H1 (cell line): ENCODE measurements at regions not wholly inside any gene's neighbourhood (a gene's known extent, or its start where the extent isn't known, plus 50 kb on each side); places are given as distances from the start of the nearest gene placed in this dataset.

Source experiments
- BRCA1 ChIP-seq: IDR thresholded peaks from 2 replicates; pipeline ENCODE4 v1.6.1; 2012; ENCODE audit warnings: low read depth, low read length, improper control_type of control experiment
- EZH2 ChIP-seq: fragments of 200-600 bp; sonication (generic); IDR thresholded peaks from 2 replicates; pipeline ENCODE4 v1.7.1; 2012; ENCODE audit warnings: low read depth, mild to moderate bottlenecking, moderate library complexity, low read length, inconsistent platforms; ENCODE audit not compliant: severe bottlenecking
- JUN ChIP-seq: IDR thresholded peaks from 2 replicates; pipeline ENCODE4 v1.6.1; 2011; ENCODE audit warnings: low read depth, mild to moderate bottlenecking, improper control_type of control experiment, low read length
- KDM5A ChIP-seq: fragments of 200-600 bp; IDR thresholded peaks from 2 replicates; pipeline ENCODE4 v1.7.1; 2012; ENCODE audit warnings: mild to moderate bottlenecking, low read length, inconsistent platforms, mixed read lengths
- PHF8 ChIP-seq: fragments of 200-600 bp; sonication (generic); conservative IDR thresholded peaks from 2 replicates; pipeline ENCODE4 v1.7.1; 2012; ENCODE audit warnings: low read depth, mild to moderate bottlenecking, inconsistent platforms, low read length, moderate library complexity
- POLR2A ChIP-seq, 2 experiments: IDR thresholded peaks; 1 replicate in 1 of 2; 2 replicates in 1 of 2; pipeline ENCODE4 v1.6.1; 2011; ENCODE audit warnings: low read depth in 2 of 2, low read length in 2 of 2, mild to moderate bottlenecking in 2 of 2; ENCODE audit errors: control extremely low read depth in 1 of 2
- SP4 ChIP-seq: IDR thresholded peaks from 2 replicates; pipeline ENCODE4 v1.6.1; 2012; ENCODE audit warnings: low read length, inconsistent platforms
- TAF7 ChIP-seq: optimal IDR thresholded peaks from 2 replicates; pipeline ENCODE3; 2011; ENCODE audit warnings: low read depth, mild to moderate bottlenecking, inconsistent platforms, low read length, moderate library complexity, borderline replicate concordance

- no peak for TF ChIP-seq PHF8
- no peak for TF ChIP-seq BRCA1
- TF ChIP-seq POLR2A (IDR thresholded peaks at IDR 0.05; ENCODE audit: control extremely low read depth in 1 of 2, low read depth in 2 of 2, low read length in 2 of 2): no peak
- no peak for TF ChIP-seq KDM5A
- no peak for TF ChIP-seq SP4
- TF ChIP-seq JUN: no peak
- TF ChIP-seq TAF7: no peak
- no peak for TF ChIP-seq EZH2
Measured at GRCh38 chr9:135320331-135320730, 159.3 kb upstream of the PPP1R26 start (continued).
